NCI-H187 treated with DMSO at 0.1 percent for 48 hours (cell line): ENCODE measurements at regions not wholly inside any gene's neighbourhood (a gene's known extent, or its start where the extent isn't known, plus 50 kb on each side); places are given as distances from the start of the nearest gene placed in this dataset.

Experiments used
- DNase-seq: peaks from one replicate; lab custom pipeline; 2025; lab: John Stamatoyannopoulos, UW

DNA sequence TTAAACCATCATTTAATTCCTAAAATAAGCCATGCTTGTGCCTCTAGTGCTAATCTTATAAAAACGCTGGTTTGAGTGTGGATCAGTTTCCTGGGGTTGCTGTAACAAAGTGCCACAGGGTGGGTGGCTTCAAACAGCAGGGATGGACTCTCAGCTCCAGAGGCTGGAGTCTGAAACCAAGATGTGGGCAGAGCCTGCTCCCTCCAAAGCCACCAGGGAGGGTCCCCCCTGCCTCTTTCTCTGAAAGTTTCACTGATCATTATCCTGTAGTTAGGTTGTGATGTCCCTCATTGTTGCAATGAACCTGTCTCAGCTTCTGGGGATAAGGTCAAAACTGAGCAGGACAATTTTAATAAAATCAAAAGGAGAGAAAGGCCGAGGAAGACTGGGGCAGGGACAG is 251.9 kb upstream of the TCERG1L start:
- no peak for DNase-seq

DNA sequence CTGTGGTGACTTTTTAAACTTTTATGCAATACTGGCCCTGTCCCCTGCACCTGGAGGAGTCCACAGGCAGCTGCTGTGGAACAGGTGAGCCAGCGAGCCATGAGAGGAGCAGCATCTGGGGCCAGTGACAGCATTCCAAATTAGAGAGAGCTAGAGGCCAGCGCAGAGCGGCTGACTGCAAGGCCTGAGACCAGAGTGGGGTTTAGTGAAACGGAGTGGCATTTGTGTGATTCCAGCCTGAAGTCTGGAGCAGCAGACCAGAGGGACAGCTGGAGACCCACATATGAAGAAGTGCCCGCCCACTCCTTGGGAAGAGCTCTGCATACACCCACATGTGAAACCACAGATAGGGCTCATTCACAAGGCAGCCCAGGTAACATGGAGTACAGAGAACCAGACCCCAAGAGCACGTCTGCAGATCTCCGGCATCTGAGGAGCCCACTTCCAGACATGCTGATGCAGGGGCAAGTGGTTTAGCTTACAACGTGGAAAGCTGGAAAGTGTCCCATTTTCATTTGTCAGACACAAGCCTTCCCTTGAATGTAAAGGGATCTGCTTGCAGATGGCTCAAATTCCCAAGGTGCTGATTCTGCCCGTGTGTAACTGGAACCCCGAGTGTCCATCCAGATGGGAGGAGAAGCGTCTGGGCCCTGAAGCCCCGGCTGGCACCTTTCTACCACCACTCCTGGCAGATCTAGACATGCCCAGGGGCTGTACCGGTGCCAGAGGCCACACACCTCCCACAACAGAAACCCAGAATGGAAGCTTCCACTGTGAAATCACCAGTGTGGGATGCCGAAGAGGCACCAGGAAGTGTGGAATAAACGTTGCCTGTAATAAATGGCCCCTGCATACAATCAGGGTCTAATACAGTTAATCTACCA is 256.0 kb upstream of the TCERG1L start:
- no peak for DNase-seq

DNA sequence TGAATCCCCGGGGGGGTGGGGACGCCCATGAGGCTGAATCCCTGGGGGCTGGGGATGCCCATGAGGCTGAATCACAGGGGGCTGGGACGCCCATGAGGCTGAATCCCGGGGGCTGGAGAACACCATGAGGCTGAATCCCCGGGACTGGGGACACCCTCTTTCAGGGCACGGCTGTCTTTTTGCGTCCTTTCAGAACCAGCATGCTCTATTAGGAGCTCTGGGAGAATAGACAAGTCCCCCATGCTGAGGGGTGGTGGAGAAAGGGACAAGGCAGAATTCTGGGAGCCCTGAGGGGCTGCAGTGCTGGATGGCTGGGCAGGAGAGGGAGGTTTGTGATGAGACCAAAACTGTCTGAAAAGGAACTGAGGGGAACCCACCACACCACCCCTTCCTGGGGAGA is 257.3 kb upstream of the TCERG1L start:
- DNase-seq = no peak

DNA sequence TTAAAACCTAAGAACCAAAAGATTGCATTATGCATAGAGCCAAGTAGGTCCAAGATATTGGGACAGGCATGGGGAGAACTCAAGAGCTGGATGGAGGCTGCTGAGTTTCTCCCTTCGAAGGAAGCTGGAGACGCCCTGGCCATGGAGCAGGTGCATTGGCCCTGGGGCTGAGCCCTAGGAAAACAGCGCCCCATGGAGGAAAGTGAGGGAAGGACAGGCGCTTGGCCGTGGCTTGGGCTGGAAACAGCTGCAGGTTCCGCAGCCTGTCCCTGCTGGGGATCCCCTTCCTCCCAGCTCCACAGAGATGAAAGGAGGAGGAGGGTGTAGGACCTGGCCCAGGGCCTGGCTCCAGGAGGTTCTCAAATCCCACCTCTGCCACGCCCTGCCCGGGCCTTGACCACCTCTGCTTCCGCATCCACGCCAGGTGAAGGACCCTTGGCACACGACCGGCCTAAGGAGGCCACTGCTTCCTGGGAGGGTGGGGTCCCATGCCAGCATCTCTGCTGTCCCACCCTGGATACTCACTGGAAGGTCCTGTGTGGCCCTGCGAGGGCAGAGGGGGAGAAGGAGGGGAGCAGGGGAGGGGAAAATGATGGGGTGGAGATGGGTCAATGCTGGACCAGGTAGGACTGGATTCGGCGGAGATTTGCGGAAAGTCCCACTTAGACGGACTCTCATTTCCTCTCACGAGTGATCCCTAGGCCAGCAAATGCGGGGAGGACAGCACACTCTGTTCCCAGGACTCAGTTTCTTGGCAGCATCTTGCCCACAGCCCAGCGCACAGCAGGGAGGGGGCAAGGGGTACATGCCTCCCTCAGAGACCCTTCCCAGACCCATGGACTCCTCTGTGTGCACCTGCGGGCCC is 258.6 kb upstream of the TCERG1L start:
- no peak for DNase-seq

DNA sequence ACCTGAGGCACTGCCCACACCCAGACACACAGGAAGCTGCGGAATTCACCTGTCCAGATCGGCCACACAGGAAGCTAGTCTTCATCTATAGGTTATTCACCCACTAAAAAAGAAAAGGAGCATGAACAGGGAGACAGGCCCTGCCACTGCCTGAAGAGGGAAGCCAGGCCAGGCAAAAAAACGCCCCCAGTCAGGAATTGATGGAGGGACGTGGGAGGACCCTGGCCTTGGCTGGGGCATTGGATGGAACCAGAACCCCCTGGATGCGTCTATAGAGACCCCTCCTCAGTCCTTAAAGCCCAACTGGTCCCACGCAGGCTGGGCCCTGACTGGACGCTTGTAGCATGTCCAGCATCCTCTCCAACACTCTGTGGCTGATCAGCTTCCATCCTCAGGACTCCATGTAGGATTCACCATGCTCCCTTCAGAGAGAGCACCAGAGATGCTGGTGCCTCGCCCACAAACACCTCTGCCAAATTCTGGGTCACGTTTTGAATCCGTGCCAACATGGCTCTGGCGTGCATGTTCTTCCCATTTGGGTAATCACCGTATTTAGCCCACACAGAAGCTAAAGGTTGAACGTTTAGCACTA is 259.3 kb upstream of the TCERG1L start:
- DNase-seq = no peak

DNA sequence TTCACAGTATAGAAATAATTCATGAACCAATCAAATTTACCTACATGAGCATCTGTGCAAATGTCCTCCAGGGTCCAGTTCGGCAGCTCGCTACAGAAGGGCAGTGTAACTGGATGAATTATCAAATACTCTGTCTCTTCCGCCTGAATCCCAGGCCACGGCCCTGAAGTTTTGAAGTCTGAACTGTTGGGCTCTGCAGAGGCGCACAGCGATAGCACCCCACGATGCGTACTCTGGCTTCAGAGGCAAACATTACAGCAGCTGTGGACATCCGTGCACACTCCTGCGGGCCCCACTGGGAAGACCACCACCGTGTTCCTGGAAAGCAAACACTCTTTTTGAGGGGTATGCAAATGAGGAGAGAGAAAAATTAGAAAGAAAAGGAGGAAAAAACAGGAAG is 259.8 kb upstream of the TCERG1L start:
- no peak for DNase-seq

DNA sequence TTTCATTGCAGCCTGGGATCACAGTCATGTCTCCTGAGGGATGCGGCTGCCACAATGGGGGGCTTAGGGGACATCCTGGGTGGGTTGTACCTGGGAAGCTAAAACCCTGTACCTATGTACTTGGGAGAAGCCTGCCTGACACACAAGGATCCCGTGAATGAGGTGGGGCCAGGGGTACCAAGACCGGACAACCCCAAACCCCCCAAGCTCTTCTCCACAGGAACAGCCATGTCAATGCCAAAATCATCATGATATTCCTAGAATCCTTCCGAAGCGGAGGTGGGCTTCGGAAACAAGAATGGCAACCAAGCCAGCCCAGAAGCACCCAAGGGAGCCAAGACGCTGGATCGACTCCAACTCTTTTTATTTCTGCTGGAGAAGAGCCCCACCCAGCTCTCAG is 260.3 kb upstream of the TCERG1L start:
- DNase-seq = no peak

DNA sequence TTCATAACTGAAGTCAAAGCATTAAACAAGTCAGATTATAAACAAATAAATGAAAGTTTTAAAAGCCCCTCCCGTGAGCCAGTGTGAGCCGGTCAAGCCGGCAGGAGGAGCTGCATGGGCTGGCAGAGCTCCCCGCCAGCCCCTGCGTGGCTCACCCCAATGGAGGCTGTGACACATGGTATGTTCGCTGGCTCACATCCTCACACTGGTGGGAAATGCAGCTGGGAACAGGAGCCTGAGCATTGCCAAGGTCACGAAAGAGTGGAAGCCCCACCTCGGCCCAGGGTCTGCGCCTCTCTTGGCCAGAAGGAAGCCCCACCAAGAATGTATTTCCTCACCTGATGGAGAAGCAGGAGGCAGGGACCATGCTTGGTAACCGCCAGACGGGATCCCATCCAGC is 261.7 kb upstream of the TCERG1L start:
- DNase-seq = no peak

DNA sequence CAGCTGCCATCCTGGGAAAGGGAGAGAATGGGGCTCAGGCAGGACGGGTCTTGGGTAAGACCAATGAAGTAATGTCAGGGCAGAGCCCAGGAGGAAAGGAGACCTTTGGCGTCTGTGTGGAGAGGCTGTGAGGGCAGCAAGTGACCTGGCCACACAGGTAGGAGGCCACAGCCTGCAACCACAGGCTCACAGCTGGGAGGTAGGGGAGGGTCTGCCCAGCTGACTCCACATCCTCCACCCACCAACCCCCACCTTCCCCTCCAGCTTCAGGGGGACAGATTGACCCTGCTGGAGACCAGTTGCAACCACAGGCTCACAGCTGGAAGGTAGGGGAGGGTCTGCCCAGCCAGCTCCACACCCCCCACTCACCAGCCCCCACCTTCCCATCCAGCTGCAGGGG is 262.2 kb upstream of the TCERG1L start:
- DNase-seq = no peak

DNA sequence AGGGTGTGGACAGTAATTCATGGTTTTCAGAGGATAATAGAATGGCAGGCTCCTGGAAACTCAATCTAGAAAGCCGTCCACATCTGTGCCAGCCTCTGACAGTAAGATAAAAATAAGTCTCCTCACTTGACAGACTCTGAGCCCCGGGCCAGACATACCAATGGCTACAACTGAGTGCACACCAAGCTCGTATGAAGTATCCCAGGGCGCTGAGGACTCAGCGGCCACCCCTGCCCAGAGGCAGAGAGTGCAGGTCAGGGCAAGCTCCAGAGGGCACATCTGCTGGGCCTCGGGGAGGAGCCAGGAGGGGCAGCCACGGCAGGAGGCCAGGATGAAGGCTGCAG is 262.8 kb upstream of the TCERG1L start:
- no peak for DNase-seq

DNA sequence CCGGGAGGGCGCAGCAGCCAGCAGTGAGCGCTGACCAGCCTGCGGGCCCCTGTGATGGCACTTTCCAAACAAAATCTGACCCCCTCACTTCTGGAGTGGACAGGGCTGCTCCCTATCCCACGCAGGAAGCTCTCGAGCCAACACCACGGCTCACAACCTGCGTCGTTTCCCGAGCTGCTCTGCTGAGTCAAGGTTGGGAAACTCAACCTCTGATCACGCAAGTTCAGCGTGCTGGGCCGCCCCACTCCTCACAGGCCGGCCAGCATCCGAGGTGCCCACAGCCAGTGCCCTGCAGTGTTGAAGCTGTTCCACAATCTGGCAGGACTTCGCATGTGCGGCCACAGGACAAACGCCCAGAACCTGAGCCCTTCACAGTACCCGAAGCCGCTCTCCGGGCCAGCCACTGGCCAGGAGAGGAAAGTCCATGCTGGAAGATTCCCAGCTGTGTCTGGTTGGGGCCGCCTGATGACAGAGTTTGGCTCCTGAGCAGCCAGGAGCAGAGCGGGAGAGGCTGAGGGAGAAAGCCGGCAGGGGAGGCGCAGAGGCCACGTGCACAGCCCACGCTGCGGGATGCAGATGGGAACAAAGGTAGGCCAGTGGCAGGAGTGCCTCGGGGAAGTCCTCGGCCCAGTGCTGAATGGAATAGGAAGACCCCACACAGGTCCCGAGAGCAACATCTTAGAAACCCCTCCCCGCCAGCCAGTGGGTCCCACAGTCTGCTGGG is 263.3 kb upstream of the TCERG1L start:
- DNase-seq = no peak

DNA sequence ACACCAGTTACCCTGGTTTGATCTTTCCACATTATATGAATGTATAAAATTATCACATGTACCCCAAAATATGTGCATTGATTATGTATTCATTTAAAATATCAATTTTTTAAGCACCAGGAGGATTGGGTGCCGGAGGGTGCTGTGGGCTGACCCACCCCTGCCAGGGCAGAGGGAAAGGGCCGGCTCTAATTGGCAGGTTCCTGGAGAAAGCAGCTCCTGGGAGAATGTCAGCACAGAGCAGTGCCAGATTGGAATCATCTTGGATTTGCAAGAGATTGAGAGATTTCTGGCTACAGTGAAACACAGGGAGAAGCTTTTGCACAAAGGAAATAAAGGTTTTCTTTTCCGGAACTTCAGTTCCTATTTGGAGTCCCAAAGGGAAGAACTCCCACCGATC is 264.4 kb upstream of the TCERG1L start:
- DNase-seq = no peak

DNA sequence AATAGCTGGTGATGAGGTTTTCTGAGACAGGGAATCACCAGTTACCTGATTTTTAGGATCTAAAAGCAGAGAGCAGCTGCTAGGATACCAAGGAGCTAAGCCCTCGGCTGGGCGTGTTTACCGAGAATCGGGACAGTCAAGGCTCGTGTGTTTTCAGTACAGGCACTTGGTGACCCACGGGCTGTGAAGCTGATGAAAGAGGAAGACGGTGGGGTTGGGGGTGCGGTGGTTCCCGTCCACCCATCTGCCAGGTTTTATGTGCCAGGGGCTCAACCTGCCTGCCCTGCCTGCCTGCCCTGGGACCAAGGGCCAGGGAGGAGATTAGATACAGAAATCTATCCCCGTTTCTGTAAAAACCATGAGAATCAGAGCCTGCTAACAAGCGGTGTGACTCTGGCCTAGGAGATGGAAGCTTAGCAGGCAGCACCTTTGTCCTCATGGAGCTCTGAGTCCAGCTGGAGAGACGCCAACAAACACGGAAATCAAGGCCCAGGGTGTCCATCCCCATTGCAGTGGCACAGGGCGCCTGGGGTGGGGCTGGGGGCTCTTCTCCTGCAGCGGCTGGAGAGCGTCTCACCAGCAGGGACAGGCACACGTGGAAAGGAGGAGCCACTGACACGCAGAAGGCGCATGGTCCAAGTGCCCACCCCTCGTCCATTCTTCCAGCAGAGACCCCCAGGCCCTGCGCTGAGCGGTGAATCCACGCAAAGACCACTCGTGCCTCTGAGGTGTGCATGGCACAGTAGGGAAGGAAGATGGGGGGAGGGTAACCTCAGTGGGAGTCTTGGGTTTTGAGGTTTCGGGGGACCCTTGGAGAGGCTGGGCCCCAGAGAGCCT is 265.0 kb upstream of the TCERG1L start:
- no peak for DNase-seq

DNA sequence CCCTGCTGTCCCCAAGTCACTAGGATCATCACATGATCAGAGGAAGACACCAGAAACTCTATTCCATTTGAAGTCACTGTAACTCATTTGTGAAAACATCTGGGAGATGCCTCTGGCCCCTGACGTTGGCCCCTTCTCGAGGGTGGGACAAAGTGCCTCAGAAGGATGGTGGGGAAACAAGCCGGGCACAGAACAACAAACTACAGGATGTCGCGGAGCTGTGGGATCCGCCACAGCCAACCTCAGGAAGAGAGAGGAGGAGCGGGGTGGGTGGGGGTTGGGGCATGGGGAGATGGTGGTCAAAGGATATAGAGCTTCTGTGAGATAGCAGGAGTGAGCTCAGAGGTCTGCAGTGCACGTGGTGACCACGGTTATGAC is 265.6 kb upstream of the TCERG1L start:
- no peak for DNase-seq

DNA sequence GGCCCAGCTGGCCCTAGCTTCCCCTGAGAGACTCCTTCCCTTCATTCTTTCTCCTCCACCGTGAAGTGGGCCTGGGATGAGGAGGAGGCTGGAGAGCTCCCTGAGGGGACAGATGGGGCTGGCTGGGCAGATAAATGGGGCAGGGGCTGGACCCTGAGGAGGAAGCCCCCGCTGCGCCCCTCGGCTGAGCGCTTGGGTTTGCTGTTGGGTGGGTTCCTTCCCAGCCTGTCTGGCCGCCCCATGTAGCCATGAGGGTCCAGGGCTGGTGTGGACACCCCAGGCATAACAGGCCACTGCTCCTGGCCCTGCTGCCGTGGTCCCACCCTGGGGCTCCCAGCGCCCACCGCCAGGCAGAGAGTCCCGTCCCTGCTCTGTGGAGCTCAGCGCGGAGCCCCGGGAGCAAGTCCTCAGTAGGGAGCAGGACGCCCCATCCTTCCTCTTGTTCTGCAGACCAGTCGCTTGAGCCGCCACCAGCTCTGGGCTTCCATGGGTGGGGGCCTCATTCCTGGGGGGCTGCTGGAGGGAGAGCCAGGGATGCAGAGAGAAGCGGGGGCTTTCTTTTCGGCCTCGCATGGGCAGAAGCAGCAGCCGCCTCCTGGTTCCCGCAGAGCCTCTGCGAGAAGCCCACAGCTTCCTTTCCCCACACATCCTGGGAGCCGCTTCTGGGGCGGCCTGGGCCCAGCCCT is 266.4 kb upstream of the TCERG1L start:
- no peak for DNase-seq

DNA sequence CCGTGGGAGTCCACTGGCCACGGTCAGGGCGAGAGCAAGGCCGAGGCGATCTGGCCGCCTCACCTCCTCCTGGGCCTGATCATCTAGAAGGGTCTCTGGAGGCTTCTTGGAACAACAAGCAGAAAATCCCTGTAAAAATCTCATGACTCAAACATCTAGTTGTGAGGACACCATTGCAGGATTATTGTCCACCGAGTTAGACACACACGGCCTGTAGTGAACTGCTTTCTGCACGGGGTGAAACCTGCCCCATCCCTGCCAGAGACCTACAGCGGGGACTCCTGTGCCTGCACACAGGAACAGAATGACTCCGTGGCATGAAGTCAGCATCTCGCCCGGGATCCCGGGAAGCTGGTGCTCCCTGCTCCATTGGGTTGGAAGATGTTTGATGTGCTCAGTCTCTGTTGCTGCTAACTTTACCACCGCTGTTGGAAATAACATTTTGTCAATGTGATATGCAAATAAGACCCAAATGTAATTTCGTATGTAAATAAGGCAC is 267.0 kb upstream of the TCERG1L start:
- DNase-seq = no peak

DNA sequence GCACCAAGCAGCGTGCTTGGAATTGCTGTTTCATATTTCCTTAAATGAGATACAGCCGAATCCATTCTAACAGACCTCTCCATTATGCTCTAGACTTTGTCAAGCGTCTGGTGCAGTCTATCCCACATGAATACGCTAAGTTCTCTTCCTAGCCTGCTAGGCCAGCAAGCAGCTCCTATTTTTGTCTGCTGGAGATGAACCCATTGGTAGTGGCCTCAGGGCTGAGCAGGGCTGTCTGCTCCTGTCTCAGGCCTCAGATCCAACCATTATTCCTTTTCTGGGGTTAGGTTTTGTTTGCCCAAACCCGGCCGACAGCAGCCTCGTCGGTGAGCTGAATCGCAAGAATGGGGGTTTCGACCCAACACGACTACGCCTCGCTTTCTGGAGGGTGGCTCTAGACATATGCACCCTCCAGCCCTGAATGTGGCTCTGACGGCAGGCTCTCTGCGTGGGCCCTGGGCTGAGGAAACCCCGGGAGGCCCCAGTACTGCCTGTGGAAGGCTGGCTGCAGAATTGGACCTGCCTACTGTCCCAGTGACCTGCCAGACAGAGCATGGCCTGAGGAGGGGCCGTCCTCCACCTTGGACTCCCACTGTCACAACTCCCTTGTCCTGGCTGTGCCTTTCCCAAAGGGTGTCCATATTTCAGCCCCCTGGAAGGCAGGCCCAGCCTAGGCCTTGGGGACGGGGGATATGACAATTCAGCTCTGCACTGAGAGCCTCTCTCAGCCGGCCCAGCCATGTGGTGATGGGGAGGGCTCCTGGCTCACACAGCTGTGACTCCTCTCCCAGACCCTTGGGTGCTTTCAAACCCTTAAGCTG is 267.9 kb upstream of the TCERG1L start:
- no peak for DNase-seq

DNA sequence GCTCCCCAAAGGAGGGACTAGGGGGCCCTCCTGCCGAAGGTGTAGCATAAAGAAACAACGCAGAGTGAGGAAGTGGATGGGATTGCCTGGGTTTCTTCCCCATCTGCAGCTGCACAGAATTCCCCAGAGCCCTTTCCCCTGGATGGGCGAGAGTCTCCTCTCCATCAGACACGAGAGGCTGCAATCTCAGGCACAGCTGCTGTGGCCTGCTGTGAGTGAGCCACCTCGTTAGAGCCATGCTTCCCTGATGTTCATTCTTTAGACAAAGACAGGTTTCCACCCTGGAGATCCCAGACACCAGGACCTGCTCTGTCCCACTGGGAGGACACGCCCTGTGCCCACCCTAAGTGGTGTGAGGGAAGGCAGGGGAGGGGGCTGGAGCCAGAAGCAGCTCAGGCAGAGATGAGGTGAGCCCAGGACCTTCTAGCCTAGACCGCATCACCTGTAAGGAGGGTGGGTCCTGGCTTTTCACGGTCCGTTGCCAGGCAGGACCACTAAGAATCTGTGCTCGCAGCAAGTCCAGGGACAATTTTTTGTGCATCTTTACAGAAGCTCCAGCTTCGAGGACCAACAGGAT is 268.6 kb upstream of the TCERG1L start:
- peak; percentile 38 for DNase-seq

DNA sequence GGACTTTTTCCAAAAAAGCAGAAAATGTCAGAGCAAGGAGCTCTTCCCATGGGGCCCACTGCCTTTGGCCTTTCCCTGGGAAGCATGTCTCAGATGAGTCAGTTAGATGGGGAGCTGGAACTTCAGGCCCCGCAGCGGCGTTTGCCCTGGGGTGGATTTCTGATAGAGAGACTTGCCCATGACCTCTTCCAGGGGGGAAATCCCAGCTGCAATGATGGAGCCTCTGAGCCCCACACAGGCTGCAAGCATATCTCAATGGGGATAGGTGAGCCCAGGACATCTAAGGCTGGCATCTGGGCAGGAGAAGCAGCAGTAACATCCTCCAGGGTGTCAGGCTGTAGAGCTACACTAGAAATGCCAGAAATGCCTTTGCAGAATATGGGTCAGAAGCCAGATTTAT is 269.2 kb upstream of the TCERG1L start:
- no peak for DNase-seq
